ENCODE measurements at regions not wholly inside any gene's neighbourhood (a gene's known extent, or its start where the extent isn't known, plus 50 kb on each side); places are given as distances from the start of the nearest gene placed in this dataset.

DNA sequence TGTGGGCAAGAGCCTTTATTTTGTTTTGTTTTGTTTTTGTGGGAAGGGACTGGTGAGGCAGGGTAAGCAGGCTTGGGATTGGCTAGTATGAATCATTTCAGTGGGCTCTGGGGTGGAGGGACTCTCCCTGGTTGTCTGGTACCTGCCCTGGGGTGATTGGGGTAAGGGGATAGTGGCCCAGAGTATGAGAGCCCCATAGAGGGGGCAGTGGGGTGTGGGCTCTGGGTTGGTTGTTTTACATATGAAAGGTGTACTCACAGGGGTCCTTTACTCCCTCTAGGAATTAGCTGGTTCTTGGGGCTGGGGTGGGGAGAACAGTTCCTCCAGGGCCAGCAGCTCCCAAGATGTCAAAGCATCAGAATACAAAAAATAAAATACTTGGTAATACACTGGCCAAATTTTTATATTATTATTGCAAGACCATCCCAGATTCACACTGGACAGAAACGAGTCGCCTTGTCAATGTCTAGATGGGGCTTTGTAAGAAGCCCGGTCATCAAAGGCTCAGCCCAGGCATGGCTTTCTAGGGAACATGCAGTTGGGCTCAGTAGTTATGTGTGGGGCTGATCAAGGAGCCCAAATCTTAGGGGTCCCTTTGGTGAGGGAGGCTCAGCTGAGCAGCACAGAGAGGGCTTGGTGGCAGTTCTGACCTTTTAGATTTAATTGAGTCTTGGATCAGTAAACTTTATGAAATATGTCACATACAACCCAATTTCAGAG, 190.5 kb downstream of the NXNL2 start:
- Histone ChIP-seq H3K4me3 (no peak overlapping the region), H3K4me1 (ENCODE audit: low read depth) (no peaks in the 10 kb centered on the region), H3K9me3 (no peaks in the 10 kb centered on the region), H3K36me3 (ENCODE audit: low read depth) (no peaks in the 10 kb centered on the region)
- no peak for DNase-seq
- TF ChIP-seq, protein P1, sequence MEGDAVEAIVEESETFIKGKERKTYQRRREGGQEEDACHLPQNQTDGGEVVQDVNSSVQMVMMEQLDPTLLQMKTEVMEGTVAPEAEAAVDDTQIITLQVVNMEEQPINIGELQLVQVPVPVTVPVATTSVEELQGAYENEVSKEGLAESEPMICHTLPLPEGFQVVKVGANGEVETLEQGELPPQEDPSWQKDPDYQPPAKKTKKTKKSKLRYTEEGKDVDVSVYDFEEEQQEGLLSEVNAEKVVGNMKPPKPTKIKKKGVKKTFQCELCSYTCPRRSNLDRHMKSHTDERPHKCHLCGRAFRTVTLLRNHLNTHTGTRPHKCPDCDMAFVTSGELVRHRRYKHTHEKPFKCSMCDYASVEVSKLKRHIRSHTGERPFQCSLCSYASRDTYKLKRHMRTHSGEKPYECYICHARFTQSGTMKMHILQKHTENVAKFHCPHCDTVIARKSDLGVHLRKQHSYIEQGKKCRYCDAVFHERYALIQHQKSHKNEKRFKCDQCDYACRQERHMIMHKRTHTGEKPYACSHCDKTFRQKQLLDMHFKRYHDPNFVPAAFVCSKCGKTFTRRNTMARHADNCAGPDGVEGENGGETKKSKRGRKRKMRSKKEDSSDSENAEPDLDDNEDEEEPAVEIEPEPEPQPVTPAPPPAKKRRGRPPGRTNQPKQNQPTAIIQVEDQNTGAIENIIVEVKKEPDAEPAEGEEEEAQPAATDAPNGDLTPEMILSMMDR (IDR thresholded peaks at IDR 0.05): no peak
- ATAC-seq: no peak
- intact Hi-C loops (cut with DNase I, micrococcal nuclease): no loop called here

DNA sequence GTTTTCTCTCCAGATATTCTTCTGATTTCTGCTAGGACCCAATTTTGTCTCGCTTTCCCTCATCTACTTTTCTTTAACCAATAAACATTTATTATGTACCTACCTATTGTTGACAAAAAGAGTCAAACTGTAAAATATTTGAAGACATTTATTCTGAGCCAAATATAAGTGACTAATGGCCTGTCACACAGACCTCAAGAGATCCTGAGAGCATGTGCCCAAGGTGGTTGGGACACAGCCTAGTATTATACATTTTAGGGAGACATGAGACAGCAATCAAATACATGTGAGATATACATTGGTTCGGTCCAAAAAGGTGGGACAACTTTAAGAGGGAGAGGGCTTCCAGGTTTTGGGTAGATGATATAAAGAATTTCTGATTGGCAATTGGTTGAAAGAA, 191.8 kb downstream of the NXNL2 start:
- intact Hi-C loops (cut with DNase I, micrococcal nuclease): no loop called here
- DNase-seq (no peak), ATAC-seq (no peak)
- Histone ChIP-seq H3K4me3 (no peak overlapping the region), H3K9me3 (no peaks in the 10 kb centered on the region), H3K4me1 (ENCODE audit: low read depth) (no peaks in the 10 kb centered on the region), H3K36me3 (ENCODE audit: low read depth) (no peaks in the 10 kb centered on the region)
- TF ChIP-seq, protein P1 (IDR thresholded peaks at IDR 0.05): no peak

DNA sequence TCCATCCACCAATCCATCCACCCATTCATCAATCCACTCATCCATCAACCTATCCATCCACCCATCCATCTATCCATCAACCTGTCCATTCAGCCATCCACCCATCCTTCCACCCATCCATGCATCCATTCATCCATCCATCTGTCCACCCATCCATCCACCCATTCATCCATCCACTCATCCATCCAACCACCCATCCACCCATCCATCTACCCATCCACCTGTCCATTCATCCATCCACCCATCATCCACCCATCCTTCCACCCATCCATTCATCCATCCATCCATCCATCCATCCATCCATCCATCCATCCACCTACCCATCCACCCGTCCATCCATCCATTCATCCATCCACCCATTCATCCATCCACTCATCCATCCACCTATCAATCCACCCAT, 195.8 kb downstream of the NXNL2 start:
- no peak for DNase-seq
- intact Hi-C loops (cut with DNase I, micrococcal nuclease): no loop called here
- TF ChIP-seq, protein P1 (IDR thresholded peaks at IDR 0.05): no peak
- H3K9me3 ChIP-seq: no peaks in the 10 kb centered on the region
- no peaks in the 10 kb centered on the region for H3K36me3 ChIP-seq (ENCODE audit: low read depth)
- no peak for ATAC-seq
- no peaks in the 10 kb centered on the region for H3K4me1 ChIP-seq (ENCODE audit: low read depth)
- H3K4me3 ChIP-seq: no peak overlapping the region

DNA sequence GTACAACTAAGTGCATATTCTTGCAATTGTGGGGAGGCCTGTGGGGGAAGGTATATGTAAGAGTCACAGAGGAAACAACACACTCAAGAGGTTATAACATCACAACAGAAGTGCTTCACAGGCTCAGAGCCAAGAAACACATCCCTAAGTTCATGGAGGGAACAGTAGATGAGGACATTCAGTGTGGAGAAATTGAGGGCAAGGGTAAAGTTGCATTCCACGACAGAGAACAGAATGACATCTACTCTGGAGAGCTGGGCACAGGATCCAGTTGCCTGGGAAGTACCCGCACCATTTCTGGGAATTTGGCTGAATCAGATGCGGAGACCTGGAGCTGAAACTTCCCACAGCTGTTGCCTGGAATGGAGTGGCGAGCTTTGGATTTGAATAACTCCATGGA, 197.2 kb downstream of the NXNL2 start:
- TF ChIP-seq, protein P1 (IDR thresholded peaks at IDR 0.05): no peak
- no peaks in the 10 kb centered on the region for H3K9me3 ChIP-seq
- intact Hi-C loops (cut with DNase I, micrococcal nuclease): no loop called here
- ATAC-seq (no peak), DNase-seq (no peak)
- H3K36me3 ChIP-seq (ENCODE audit: low read depth): no peaks in the 10 kb centered on the region
- no peak overlapping the region for H3K4me3 ChIP-seq
- H3K4me1 ChIP-seq (ENCODE audit: low read depth): no peaks in the 10 kb centered on the region

DNA sequence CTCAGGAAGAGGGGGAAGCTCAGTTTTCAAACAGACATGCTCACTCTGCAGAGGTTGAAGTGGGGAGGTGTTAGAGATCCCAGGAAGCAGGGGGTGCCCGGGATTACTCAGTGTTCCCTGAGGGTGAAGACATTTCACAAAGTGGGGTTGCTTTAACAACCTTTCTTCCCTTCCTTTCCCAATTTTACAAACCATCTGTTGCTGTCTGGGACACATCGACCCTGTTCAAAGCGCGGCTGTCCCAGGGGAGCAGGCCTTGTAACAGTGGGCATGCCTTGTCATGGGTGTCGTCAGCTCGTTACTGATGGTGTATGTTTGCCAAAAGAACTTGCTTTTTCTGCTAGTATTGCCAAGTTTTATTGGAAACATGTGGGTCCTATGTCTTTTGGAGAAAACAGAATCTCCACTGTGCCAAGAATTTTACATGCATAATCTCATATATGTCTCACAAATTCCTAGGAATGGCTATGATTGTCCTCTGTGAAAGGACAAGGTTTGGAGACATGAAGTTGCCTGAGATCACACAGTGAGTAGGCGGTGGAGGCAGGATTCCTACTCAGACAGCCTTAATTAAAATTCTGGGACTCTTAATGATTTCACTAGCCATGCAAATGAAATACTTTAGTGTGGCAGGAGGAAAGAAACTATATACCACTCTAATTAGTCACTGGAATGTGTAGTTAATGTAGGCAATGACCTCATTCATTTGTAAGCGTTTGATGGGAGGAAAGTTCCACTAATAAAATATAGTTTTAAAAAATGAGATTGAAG, 198.9 kb downstream of the NXNL2 start:
- Histone ChIP-seq H3K4me3 (no peak overlapping the region), H3K4me1 (ENCODE audit: low read depth) (no peaks in the 10 kb centered on the region), H3K36me3 (ENCODE audit: low read depth) (no peaks in the 10 kb centered on the region), H3K9me3 (no peaks in the 10 kb centered on the region)
- ATAC-seq: no peak
- TF ChIP-seq, protein P1 (IDR thresholded peaks at IDR 0.05): no peak
- no peak for DNase-seq
- intact Hi-C loops (cut with DNase I, micrococcal nuclease): no loop called here

All from mucosa of descending colon (tissue), 3 donors.